ENCODE measurements at regions not wholly inside any gene's neighbourhood (a gene's known extent, or its start where the extent isn't known, plus 50 kb on each side); places are given as distances from the start of the nearest gene placed in this dataset.

DNA sequence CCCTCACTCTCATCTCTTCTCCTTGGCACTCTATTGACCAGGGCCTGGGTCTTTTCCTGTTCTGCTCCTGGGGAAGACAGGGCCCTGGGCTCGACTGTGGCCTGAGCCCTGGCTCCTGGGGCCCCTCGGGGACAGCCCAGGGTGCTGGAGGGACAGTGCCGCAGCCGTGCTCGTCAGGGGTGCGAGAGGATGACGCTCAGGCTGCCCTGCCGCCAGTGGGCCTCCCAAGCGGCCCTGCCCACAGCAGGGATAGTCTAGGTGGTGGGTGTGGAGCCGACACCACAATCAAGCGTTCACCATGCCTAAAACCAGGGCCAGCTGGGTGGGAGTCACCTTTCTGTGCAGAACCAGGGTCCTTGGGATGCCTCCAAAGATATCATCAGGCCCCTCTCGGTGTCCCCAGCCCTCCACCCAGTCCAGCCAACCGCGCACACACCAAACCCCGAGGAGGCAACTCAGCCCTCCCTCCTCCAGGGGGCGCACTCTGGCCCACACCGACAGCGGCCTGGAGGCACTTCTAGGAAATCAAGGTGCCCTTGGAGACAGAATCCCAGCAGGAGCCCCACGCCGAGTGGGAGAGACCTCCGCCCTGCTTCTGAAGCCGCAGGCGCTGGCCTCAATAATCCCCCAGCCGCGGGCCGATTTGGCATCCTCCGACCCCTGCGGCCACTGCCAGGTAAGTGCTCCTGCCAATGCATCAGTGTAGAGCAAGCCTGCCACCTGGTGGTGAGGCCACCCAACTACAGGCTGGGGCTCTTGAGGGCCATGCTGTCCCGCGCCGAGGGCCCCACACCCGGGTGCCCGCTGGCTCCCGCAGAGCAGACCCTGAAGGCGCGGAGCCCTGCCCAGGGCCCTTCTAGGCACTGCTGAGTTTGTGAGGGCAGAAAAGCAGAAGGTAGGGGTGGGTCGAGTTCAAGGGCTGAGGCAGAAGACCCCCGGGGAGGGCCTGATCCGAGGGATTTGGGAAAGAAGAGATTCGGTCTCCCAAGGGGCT, 496.4 kb downstream of the BUD13 start:
- DNase-seq: peak; percentile 86

- no peak for DNase-seq
These were observed 497.2 kb downstream of the BUD13 start for GRCh38 chr11:116275635-116276034.

DNA sequence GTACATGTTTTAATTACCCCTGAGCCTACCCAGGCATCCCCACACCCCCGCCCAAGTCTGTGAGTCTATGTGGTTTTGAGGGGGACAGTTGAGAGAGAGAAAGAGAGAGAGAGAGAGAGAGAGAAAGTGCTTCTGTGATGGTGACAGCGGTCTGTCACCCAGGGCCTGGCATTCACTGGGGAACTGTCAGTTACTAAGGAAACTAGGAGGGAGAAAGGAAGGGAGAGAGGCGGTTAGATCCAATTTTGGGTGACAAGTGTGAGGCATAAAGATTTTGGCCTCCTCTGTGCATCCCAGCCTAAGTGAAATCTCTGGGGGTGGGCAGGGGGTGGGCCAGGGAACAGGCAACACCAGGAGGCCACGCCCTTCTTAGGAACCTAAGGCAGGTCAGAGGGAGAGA, 498.3 kb downstream of the BUD13 start:
- DNase-seq: no peak

DNA sequence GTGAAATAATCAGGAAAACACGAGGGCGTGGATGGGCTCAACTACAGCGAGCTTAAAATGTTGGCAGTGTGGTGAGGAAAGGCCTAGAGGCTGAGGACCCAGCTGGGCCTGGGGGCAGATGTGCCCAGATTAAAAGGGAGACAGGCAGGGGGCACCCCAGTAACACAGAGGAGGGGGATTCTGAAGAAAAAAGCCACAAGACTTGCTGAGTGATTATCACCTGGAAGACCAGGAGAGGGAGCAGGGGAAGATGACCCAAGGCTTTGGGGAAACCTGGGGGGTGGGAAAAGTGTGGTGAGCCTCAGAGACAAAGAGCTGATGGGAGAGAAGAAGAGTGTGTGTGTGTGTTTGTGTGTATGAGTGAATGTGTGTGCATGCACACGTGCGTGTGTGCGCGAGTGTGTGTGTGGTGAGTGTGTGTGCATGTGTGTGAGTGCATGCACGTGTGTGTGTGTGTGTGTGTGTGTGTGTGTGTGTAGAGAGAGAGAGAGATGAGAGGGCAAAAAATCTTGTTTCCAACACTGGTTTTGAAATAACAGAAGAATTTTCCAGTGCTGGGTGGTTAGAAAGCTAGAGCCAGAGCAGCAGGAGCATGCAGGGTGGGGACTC, 500.5 kb downstream of the BUD13 start:
- DNase-seq: no peak

GRCh38 chr11:116271479-116271878, 501.3 kb downstream of the BUD13 start:
- DNase-seq: no peak

- no peak for DNase-seq
These were observed 505.6 kb downstream of the BUD13 start for GRCh38 chr11:116267146-116267545.

DNA sequence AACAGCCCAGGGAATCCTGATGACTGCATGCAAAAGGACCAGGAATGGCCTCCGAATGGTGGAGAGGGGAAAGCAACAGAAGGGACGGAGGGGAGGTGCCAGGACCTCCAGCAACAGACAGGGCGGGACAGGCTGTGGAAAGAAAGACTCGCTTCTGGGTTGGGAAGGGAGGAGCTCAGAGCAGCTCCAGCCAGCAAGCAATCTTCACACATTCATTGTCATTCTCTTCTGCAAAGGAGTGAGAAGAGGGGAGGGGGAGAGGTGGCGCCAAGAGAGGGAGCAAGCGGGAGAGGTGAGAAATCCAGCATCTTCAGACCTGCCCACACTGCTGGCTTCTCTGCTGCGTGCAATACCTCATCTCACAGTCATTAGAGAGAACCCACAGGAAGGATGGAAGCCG, 509.0 kb downstream of the BUD13 start:
- DNase-seq: no peak

- no peak for DNase-seq
These were observed 509.8 kb downstream of the BUD13 start for GRCh38 chr11:116263019-116263418.

- DNase-seq: no peak
These were observed 510.4 kb downstream of the BUD13 start for GRCh38 chr11:116262370-116262769.

DNA sequence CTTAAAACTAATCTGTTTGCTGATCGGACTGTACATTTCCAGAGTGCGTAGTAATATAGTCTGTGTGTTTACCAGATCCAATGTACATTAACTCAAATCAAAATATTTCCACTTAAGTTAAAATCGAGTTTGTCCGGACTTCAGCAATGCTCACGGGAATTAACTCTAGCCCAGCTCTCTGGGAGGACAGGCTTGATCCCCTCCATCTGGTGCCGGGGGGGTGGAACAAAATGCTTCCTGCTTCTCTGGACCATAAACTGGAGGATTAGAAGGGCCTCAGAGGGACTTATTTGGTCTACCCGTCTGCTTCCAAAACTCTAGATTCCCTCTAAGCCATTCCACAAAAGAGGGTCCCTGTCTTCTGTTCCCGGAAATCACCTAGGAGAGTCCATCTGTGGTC, 511.2 kb downstream of the BUD13 start:
- no peak for DNase-seq

DNA sequence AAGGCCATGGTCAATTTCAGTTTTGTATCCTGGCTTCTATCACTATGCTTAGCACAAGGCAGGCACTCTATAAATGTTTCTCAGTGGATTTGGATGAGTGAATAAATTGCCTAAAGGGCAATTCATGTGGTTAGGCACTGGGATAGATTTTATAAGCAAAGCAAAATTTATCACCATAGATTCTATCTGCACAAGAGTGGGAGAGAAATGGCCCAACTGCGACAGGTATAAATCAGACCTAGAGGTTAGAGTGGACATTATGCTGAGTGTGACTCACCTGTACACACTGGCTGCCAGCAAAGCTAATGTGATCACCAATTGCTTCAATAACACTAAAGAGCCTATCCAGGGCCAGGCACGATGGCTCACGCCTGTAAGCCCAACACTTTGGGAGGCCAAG, 514.0 kb downstream of the BUD13 start:
- no peak for DNase-seq

DNA sequence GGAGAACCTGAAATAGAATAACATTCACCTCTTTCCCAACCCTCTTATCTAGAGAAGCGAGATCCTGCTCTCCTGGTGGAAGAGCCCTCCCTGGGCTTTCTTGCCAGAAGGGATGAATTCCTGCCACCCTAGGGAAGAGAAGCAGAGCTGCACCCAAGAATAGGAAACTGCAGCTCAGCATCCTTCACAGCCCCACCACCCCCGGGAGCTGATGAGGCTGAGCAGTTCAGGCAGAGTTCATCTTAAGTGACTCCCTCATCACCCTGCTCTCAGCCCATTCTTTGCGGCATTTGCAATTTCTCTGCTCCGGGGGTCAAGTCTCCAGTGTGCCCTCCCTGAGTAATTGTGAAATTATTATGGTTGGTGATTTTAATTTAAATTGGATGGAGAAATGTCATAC, 514.9 kb downstream of the BUD13 start:
- DNase-seq: no peak

- no peak for DNase-seq
These were observed 515.7 kb downstream of the BUD13 start for GRCh38 chr11:116257092-116257491.

DNA sequence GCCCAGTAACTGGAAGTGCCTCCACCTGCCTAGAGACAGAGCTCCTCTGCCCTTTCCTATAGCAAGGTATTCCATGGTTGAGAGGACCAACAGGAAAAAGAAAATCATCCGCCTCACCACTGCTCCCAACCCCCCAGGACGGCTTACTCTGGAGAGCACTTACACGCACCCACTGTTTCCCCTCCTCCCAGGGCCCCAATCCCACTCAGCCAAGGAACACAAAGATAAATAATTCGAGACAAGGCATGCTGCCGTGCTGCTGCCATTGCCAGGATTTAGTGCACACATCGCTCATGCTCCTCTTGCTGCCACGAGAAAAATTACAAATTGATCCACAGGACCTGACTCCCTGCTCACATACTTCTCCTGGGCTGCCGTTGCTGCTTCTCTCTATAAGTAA, 516.6 kb downstream of the BUD13 start:
- DNase-seq: no peak

DNA sequence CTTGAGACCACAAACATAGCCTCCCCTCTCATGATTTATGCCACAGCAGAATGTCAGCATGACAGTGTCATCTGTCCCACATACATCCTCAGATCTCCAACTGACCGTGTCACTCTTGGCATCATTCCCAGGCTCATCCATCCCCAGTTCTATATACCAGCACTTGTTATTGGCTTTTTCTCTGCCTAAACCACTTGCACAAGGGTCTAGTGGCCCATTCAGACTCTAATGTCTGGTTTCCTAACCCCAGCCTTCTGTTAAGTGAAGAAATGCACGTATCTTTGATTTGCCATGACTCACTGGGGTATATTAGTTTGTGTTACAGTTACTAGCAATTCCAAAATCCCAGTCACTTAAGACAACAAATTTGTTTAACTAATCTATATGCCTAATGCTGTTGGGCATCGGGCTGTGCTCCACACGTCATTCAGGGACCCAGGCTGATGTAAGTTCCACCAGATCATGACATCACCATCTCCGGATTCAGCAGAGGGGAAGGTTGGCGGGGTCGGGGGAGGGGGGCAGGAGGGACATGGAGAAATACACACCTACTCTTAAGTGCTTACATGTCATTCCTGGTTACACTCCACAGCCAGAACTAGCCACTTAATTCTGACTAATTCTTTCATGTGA, 517.4 kb downstream of the BUD13 start:
- DNase-seq: no peak

- DNase-seq: no peak
These were observed 522.6 kb downstream of the BUD13 start for GRCh38 chr11:116250155-116250554.

DNA sequence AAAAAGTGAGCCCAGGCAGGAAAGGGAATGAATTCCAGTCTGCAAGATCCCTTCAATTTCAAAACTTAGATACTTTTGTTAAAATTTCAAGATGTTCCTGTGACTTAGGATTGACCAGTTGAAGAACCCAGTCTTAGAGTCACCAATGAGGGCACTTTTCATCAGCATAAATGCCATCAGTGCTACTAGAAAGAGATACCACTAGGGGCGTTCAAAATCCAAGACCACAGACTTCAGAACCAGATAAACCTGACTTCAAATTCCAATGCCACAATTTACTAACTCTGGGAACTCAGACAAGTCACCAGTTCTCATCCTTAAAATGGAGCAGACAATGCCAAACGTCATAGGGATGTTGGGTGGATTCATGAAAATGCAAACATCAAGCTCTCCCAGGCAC, 523.2 kb downstream of the BUD13 start:
- DNase-seq: no peak

DNA sequence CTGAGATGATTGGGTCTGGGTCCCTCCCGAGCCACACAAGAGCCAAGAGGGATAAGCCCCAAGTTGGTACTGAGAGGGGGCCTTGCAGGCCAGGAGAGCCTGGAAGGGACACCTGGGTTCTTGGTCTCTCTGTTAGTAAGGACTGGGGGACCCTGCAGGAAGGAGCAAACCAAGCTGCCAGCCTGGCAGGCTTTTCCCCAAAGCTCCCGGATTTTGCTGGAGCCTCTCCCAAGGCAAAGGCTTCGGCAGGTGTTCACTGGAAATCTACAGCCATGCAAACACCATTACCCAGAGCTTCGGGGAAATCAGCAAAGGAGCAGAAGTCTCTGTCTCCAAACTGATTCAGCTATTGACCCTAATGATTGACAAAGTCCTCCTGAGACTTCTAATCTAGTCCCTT, 527.9 kb downstream of the BUD13 start:
- no peak for DNase-seq

DNA sequence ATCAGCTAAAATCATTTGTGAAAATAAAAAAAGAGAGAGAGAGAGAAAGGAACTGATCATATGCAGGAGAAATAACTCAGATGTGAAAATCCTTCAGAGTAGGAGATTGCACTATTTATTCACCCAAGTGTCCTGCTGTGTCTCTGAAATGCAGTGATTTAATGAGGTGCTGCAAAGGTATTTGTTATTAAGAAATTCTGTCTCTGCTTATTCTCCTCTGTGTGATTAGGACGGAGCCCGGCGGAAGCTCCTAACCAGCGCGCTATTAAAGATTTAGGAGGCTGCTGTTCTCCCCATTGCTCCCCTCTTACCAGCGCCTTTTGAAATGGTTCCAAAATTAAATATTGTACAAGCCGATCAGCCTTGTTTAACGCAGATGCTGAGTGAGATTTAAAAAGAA, 528.3 kb downstream of the BUD13 start:
- DNase-seq: no peak

GRCh38 chr11:116243991-116244390, 528.8 kb downstream of the BUD13 start:
- no peak for DNase-seq

GRCh38 chr11:116242006-116242405, 530.8 kb downstream of the BUD13 start:
- DNase-seq: no peak

DNA sequence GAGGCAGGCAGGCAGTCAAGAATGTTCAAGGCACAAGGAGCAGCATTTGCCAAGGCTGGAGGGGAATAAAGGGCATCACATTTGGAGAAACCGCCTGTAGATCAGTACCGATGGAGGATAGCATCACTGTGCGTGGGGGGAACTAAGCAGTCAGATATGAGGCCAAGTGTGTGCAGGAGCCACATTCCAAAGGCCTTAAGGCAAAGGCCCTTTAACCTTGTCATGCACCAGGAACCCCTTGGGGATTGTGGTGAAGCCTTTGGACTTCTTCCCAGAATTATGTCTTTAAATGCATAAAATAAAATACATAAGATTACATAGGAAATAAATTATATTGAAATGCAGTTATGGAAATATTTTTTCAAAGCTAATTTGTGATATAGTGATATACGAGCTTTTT, 532.1 kb downstream of the BUD13 start:
- no peak for DNase-seq

- no peak for DNase-seq
These were observed 533.5 kb downstream of the BUD13 start for GRCh38 chr11:116239247-116239646.

DNA sequence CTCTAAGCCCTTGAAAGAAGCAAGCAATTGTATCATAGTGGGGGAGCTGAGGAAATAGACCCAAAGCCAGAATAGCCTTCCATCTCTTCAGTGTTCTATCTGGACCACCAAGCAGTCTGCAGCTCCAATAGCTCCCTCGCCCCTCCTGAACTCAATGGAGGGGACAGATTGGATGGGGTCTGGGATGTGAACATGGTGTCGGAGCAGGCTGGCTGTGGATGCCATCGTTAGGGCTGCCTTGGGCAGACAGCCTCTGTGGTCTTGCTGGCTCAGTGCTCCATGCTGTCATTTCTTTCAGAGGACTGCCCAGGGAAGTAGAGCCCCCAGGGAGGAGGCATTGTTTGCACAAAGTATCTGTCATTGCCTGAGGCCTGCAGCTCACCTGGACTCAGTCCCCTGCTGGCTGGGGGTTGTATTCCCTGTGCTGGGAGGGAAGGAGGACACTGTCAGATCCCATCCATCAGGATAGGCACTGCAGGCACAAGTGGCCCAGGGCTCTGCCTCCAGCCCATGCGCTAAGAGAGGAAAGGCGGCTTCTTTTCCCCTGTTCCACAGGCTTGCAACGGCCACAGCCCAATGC, 537.7 kb downstream of the BUD13 start:
- DNase-seq: no peak

Data from stimulated activated CD4-positive, alpha-beta T cell treated with anti-CD3 and anti-CD28 coated beads, Interleukin-15, amount 100 ng/mL, for 24 hours (primary cell).